Parathyroid adenoma (tissue), 2 donors: ENCODE measurements at regions not wholly inside any gene's neighbourhood (a gene's known extent, or its start where the extent isn't known, plus 50 kb on each side); places are given as distances from the start of the nearest gene placed in this dataset.

Experiments used
- H2AFZ ChIP-seq: fragments of 300-600 bp; sonication (generic); one replicate; pipeline ENCODE4 v1.7.0; 2017; ENCODE audit warnings: antibody characterized with exemption, mild to moderate bottlenecking
- H3K27ac ChIP-seq: fragments of 300-600 bp; sonication (generic); one replicate; pipeline ENCODE4 v1.7.0; 2017
- H3K27me3 ChIP-seq: fragments of 300-600 bp; sonication (generic); one replicate; pipeline ENCODE4 v1.7.0; 2017; ENCODE audit warnings: low read length; ENCODE audit not compliant: control insufficient read depth, insufficient read depth
- H3K36me3 ChIP-seq: fragments of 300-600 bp; sonication (generic); one replicate; pipeline ENCODE4 v1.7.0; 2017; ENCODE audit warnings: low read length; ENCODE audit not compliant: control insufficient read depth, insufficient read depth
- H3K4me1 ChIP-seq: fragments of 300-600 bp; sonication (generic); one replicate; pipeline ENCODE4 v1.7.0; 2017; ENCODE audit warnings: control low read depth
- H3K4me2 ChIP-seq: fragments of 300-600 bp; sonication (generic); one replicate; pipeline ENCODE4 v1.7.0; 2017; ENCODE audit warnings: low read length
- H3K4me3 ChIP-seq: fragments of 300-600 bp; sonication (generic); one replicate; pipeline ENCODE4 v1.7.0; 2017; ENCODE audit warnings: low read depth, low read length
- H3K79me2 ChIP-seq: fragments of 300-600 bp; sonication (generic); one replicate; pipeline ENCODE4 v1.7.0; 2017; ENCODE audit warnings: control low read depth
- H3K9ac ChIP-seq: fragments of 300-600 bp; sonication (generic); one replicate; pipeline ENCODE4 v1.7.0; 2017; ENCODE audit warnings: mild to moderate bottlenecking
- H3K9me3 ChIP-seq: fragments of 300-600 bp; sonication (generic); one replicate; pipeline ENCODE4 v1.7.0; 2017; ENCODE audit warnings: low read length; ENCODE audit not compliant: control insufficient read depth
- CTCF ChIP-seq: fragments of 300-600 bp; sonication (generic); IDR thresholded peaks from one replicate; pipeline ENCODE4 v1.7.0; 2017; ENCODE audit warnings: antibody characterized with exemption, mild to moderate bottlenecking
- donor health status: primary hyperparathyroidism.

GRCh38 chr22:49480331-49480730, 347.3 kb downstream of the BRD1 start:
- no peaks in the 10 kb centered on the region for H3K36me3 ChIP-seq
- H2AFZ ChIP-seq = no peak overlapping the region
- no peaks in the 10 kb centered on the region for H3K27me3 ChIP-seq
- H3K4me2 ChIP-seq = no peak overlapping the region
- H3K9ac ChIP-seq = no peak overlapping the region
- no peaks in the 10 kb centered on the region for H3K4me1 ChIP-seq
- TF ChIP-seq CTCF = no peak
- H3K4me3 ChIP-seq = no peak overlapping the region
- no peaks in the 10 kb centered on the region for H3K79me2 ChIP-seq
- no peaks in the 10 kb centered on the region for H3K9me3 ChIP-seq
- no peak overlapping the region for H3K27ac ChIP-seq

- Histone ChIP-seq H3K36me3 (no peaks in the 10 kb centered on the region), H3K27me3 (no peaks in the 10 kb centered on the region), H3K4me3 (no peak overlapping the region), H3K9ac (no peak overlapping the region), H3K27ac (no peak overlapping the region), H2AFZ (no peak overlapping the region), H3K79me2 (no peaks in the 10 kb centered on the region), H3K4me2 (no peak overlapping the region), H3K4me1 (no peaks in the 10 kb centered on the region), H3K9me3 (no peaks in the 10 kb centered on the region)
- no peak for TF ChIP-seq CTCF
Observed at GRCh38 chr22:49479566-49479965, 348.1 kb downstream of the BRD1 start.

GRCh38 chr22:49476800-49477400, 350.8 kb downstream of the BRD1 start:
- Histone ChIP-seq H3K4me1 (no peaks in the 10 kb centered on the region), H3K27ac (no peak overlapping the region), H3K27me3 (no peaks in the 10 kb centered on the region), H3K9me3 (no peaks in the 10 kb centered on the region), H2AFZ (no peak overlapping the region), H3K36me3 (no peaks in the 10 kb centered on the region), H3K4me2 (no peak overlapping the region), H3K9ac (no peak overlapping the region), H3K4me3 (no peak overlapping the region), H3K79me2 (no peaks in the 10 kb centered on the region)
- TF ChIP-seq CTCF = no peak

GRCh38 chr22:49476176-49476575, 351.5 kb downstream of the BRD1 start:
- no peak overlapping the region for H3K9ac ChIP-seq
- no peak overlapping the region for H3K4me2 ChIP-seq
- no peak overlapping the region for H2AFZ ChIP-seq
- no peak overlapping the region for H3K4me3 ChIP-seq
- no peaks in the 10 kb centered on the region for H3K79me2 ChIP-seq
- no peaks in the 10 kb centered on the region for H3K27me3 ChIP-seq
- no peaks in the 10 kb centered on the region for H3K36me3 ChIP-seq
- H3K4me1 ChIP-seq = no peaks in the 10 kb centered on the region
- H3K27ac ChIP-seq = no peak overlapping the region
- no peak for TF ChIP-seq CTCF
- H3K9me3 ChIP-seq = no peaks in the 10 kb centered on the region

- Histone ChIP-seq H3K9ac (no peak overlapping the region), H3K9me3 (no peaks in the 10 kb centered on the region), H3K4me1 (no peaks in the 10 kb centered on the region), H3K27ac (no peak overlapping the region), H3K4me2 (no peak overlapping the region), H3K27me3 (no peaks in the 10 kb centered on the region), H2AFZ (no peak overlapping the region), H3K36me3 (no peaks in the 10 kb centered on the region), H3K79me2 (no peaks in the 10 kb centered on the region), H3K4me3 (no peak overlapping the region)
- TF ChIP-seq CTCF = no peak
Observed at GRCh38 chr22:49475253-49475652, 352.4 kb downstream of the BRD1 start.
